LNCaP clone FGC (cell line): ENCODE measurements at regions not wholly inside any gene's neighbourhood (a gene's known extent, or its start where the extent isn't known, plus 50 kb on each side); places are given as distances from the start of the nearest gene placed in this dataset.

Experiments used
- DNase-seq: peaks from one replicate; pipeline ENCODE4 v3.0.0-alpha.2; 2011; ENCODE audit warnings: low read depth
- H3K4me3 ChIP-seq: 2 replicates; pipeline ENCODE4 v1.5.1; 2011; ENCODE audit warnings: mild to moderate bottlenecking, low read depth, low read length, control low read depth
- TF ChIP-seq, protein P1 (sequence below): IDR thresholded peaks from 2 replicates; pipeline ENCODE4 v1.5.1; 2012; ENCODE audit warnings: mild to moderate bottlenecking; ENCODE audit not compliant: control insufficient read depth, insufficient read depth; ENCODE audit errors: extremely low read depth

DNA sequence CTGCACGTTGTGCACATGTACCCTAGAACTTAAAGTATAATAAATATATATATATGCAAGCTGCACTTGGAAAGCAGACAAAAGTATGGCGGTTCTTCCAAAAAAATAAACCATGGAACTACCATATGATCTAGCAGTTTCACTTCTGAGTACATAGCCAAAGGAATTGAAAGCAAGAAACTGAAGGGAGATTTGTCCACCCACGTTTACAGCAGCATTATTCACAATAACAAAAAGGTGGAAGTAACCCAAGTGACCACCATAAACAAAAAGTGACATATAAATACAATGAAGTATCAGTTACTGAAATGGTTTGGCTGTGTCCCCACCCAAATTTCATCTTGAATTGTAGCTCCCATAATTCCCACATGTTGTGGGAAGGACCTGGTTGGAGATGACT lies 525.3 kb upstream of the CELF2 start:
- no peak overlapping the region for H3K4me3 ChIP-seq
- TF ChIP-seq, protein P1, sequence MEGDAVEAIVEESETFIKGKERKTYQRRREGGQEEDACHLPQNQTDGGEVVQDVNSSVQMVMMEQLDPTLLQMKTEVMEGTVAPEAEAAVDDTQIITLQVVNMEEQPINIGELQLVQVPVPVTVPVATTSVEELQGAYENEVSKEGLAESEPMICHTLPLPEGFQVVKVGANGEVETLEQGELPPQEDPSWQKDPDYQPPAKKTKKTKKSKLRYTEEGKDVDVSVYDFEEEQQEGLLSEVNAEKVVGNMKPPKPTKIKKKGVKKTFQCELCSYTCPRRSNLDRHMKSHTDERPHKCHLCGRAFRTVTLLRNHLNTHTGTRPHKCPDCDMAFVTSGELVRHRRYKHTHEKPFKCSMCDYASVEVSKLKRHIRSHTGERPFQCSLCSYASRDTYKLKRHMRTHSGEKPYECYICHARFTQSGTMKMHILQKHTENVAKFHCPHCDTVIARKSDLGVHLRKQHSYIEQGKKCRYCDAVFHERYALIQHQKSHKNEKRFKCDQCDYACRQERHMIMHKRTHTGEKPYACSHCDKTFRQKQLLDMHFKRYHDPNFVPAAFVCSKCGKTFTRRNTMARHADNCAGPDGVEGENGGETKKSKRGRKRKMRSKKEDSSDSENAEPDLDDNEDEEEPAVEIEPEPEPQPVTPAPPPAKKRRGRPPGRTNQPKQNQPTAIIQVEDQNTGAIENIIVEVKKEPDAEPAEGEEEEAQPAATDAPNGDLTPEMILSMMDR, result no peak
- no peak for DNase-seq

DNA sequence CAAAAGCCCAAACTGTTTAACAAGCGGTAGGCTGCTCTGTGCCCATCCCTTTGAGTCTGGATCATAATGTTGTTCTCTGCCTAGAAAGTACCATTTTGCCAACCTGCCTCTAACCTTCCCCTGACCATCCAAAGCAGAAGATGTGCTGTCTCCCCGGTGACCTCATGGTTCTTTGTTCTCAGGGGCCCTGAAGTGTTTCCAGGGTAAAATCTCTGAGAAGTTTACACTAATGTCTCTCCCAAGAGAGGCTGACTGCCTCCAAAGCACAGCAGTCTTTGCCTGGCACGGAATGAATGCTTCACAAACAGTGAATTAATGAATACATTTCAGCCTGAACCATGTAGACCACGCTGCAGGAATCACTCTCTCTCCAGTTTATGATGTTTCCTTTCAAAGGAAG lies 523.8 kb upstream of the CELF2 start:
- DNase-seq, result no peak
- H3K4me3 ChIP-seq, result no peak overlapping the region
- TF ChIP-seq, protein P1, result no peak

DNA sequence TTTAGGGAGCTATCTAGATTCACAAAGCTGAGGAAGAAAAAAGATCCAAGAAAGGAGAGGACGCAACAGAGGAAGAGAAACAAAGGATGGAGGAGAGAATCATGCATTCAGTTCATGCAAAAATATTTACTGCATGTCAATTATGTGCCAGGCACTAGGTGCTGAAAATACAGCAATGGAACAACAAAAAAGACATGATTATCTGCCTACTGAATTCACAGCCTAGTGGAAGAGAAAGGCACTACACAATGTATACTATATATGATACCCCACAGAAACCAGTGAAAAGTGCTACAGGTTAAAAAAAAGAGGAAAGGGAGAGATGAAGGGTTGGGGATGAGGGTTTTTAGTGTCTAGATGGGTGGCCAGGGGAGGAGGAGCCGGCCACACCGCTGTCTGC lies 520.4 kb upstream of the CELF2 start:
- no peak for DNase-seq
- H3K4me3 ChIP-seq, result no peak overlapping the region
- TF ChIP-seq, protein P1, result no peak

DNA sequence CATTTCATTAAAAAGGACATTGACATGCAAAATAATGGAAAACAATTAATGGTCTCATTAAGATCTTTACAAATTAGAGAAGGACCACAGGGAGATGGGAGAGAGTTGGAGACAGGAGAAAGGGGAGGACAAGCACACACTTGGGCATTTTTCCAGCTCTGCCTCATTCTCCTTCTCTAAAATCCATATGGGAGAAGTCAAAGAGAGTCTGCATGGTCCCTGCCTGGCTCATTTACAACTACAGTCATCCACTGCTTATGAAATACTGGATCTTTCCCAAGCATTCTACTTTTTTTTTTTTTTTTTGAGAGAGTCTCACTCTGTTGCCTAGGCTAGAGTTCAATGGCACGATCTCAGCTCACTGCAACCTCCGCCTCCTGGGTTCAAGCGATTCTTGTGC lies 518.9 kb upstream of the CELF2 start:
- H3K4me3 ChIP-seq, result no peak overlapping the region
- DNase-seq, result no peak
- TF ChIP-seq, protein P1, result no peak

DNA sequence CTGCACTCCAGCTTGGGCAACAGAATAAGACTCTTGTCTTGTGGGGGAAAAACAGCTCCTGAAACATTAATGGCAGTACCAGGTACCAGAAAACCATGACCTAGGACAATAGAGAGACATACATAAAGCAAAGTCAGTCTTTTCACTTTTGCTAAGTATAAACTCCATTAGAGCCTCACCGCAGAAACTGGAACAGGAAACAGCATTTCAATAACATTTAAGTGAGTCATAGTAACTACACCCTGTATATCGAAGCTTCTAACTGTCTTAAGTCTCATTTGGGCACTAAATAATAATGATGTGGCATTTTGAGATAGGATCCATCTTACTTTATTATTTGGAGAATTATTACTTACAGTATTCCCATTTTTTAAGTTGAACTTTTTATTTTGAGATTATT lies 517.8 kb upstream of the CELF2 start:
- no peak for DNase-seq
- no peak overlapping the region for H3K4me3 ChIP-seq
- TF ChIP-seq, protein P1, result no peak

DNA sequence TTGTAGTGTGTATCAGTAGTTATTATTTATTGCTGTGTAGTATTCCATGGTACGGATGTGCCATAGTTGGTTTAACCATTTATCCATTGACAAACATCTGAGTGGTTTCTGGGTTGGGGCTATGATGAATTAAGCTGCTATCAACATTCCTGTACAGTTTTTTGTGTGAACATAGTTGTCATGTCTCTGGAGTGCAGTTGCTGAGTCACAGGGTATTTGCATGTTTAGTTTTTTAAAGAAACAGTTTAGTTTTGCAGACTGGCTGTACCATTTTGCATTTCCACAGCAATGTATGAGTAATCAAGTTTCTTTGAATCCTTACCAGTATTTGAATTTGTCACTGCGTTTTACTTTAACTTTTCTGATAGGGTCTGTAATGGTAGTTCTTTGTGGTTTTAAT lies 516.7 kb upstream of the CELF2 start:
- TF ChIP-seq, protein P1, result no peak
- no peak for DNase-seq
- no peak overlapping the region for H3K4me3 ChIP-seq

DNA sequence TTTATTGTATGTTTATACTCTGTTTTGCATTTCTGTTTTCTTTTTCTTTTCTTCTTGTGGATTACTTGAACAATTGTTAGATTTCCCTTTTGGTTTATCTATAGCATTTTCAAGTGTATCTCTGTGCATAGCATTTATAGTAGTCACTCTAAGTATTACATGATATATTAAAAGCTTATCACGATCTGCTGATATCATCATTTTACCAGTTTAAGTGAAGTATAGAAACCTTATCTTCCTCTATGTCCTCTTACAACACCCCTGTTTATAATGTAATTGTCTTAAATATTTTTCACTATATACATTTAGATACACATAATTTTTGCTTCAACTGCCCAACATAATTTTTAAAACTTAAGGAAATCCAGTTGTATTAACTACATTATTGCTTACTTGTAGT lies 513.9 kb upstream of the CELF2 start:
- DNase-seq, result no peak
- TF ChIP-seq, protein P1, result no peak

More for the DNA sequence above, 513.9 kb upstream of the CELF2 start:
- H3K4me3 ChIP-seq, result no peak overlapping the region
